ENCODE measurements at regions not wholly inside any gene's neighbourhood (a gene's known extent, or its start where the extent isn't known, plus 50 kb on each side); places are given as distances from the start of the nearest gene placed in this dataset.
A peak's percentile ranks its signal among the peaks of the same experiment; 100 is the strongest.

DNA sequence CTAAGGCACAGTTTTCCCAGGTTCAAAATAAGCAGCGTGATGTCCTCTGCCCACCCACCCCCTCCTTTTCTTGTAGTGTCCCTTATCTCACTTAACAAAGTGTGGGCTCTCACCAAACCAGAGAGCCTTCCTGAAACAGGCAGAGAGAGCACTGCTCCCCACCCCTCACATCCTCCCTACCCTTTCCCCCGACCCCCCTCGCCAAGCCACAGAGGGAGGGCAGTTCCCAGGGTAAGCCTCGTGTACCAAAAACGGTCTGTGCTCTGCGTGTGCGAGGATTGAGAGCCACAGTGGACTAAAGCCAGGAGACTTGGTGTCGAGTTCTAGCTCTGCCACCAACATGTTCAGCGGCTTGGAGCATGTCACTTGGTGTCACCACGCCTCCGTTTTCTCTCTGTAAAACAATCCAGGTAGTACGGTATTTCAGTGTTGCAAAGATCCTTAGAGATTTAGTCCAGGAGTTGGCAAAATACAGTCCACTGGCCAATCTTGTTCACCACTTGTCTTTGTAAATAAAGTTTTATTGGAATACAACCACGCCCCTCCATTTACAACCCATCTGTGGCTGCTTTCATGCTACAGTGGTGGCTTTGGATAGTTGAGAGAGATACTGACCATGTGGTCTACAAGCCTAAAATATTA lies 249.9 kb downstream of the OPA1 start:
- peak overlapping the region; percentile 30 for H3K4me3 ChIP-seq
- 69% methylated on average over 13 of the region's 13 CpGs for WGBS
- TF ChIP-seq EP300 (IDR thresholded peaks at IDR 0.05) (no peak), POLR2AphosphoS5 (IDR thresholded peaks at IDR 0.05) (no peak), POLR2A (IDR thresholded peaks at IDR 0.05) (no peak)
- TF ChIP-seq, protein P1, sequence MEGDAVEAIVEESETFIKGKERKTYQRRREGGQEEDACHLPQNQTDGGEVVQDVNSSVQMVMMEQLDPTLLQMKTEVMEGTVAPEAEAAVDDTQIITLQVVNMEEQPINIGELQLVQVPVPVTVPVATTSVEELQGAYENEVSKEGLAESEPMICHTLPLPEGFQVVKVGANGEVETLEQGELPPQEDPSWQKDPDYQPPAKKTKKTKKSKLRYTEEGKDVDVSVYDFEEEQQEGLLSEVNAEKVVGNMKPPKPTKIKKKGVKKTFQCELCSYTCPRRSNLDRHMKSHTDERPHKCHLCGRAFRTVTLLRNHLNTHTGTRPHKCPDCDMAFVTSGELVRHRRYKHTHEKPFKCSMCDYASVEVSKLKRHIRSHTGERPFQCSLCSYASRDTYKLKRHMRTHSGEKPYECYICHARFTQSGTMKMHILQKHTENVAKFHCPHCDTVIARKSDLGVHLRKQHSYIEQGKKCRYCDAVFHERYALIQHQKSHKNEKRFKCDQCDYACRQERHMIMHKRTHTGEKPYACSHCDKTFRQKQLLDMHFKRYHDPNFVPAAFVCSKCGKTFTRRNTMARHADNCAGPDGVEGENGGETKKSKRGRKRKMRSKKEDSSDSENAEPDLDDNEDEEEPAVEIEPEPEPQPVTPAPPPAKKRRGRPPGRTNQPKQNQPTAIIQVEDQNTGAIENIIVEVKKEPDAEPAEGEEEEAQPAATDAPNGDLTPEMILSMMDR (IDR thresholded peaks at IDR 0.05) = no peak
- no peaks in the 10 kb centered on the region for H3K9me3 ChIP-seq
- DNase-seq (ENCODE audit: low spot score in 2 of 2) = no peak
- H3K4me1 ChIP-seq = peaks cover 31% of the 10 kb centered on the region
- H3K27me3 ChIP-seq = no peaks in the 10 kb centered on the region
- peak overlapping the region; percentile 92 for H3K27ac ChIP-seq
- H3K36me3 ChIP-seq = no peaks in the 10 kb centered on the region

DNA sequence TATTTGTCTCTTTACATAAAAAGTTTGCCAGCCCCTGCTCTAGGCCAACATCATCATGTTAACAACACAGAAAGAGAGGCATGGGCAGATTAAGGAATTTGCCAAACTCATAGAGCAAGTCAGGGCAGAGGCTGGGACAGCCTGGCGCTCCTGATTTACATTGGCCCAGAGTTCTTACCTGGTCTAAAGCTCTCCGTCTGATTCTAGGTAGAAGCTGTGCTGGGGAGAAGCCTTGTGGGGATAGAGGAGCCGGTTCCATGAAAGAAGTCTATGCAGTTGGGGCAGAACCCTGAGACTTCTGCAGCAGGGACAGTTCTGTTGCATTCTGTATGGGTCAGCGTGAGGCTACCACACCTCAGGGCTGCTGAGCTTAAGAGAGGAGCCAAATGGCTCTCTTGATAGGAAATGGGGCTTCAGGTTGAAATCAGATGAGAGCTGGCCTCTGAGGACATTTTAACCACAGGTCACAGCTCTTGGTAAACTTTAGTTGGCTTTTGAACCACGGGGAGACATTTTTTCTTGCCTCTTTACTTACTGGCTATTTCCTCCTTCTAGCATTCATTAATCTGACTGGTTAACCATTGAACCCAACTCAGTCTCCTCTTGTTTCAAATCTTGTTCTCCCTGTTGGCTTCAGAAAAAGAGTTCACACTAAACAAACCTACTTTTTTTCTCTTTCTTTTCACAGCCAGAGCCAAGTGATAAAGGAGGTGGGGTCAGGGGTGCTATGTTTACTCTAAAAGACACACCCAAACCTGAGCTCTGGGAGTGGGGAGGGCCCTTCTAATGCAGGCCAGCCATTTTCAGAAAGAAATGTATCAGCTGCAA lies 250.7 kb downstream of the OPA1 start:
- no peaks in the 10 kb centered on the region for H3K27me3 ChIP-seq
- H3K4me3 ChIP-seq = no peak overlapping the region
- no peak for DNase-seq (ENCODE audit: low spot score in 2 of 2)
- 66% methylated on average over 5 of the region's 5 CpGs for WGBS
- peak overlapping the region; percentile 92 for H3K27ac ChIP-seq
- TF ChIP-seq EP300 (IDR thresholded peaks at IDR 0.05) (no peak), POLR2A (IDR thresholded peaks at IDR 0.05) (no peak), POLR2AphosphoS5 (IDR thresholded peaks at IDR 0.05) (no peak)
- TF ChIP-seq, protein P1 (IDR thresholded peaks at IDR 0.05) = no peak
- no peaks in the 10 kb centered on the region for H3K9me3 ChIP-seq
- no peaks in the 10 kb centered on the region for H3K36me3 ChIP-seq
- peaks cover 31% of the 10 kb centered on the region for H3K4me1 ChIP-seq

GRCh38 chr3:193844472-193844871 lies 251.5 kb downstream of the OPA1 start:
- no peak overlapping the region for H3K4me3 ChIP-seq
- H3K4me1 ChIP-seq = peaks cover 31% of the 10 kb centered on the region
- no peaks in the 10 kb centered on the region for H3K27me3 ChIP-seq
- H3K27ac ChIP-seq = no peak overlapping the region
- H3K36me3 ChIP-seq = no peaks in the 10 kb centered on the region
- no peak for TF ChIP-seq POLR2A (IDR thresholded peaks at IDR 0.05)
- no peak for TF ChIP-seq POLR2AphosphoS5 (IDR thresholded peaks at IDR 0.05)
- TF ChIP-seq EP300 (IDR thresholded peaks at IDR 0.05) = no peak
- TF ChIP-seq, protein P1 (IDR thresholded peaks at IDR 0.05) = no peak
- no peaks in the 10 kb centered on the region for H3K9me3 ChIP-seq
- DNase-seq (ENCODE audit: low spot score in 2 of 2) = no peak
- 87% methylated on average over 3 of the region's 3 CpGs for WGBS

GRCh38 chr3:193845144-193845543 lies 252.1 kb downstream of the OPA1 start:
- Histone ChIP-seq H3K27me3 (no peaks in the 10 kb centered on the region), H3K9me3 (no peaks in the 10 kb centered on the region), H3K36me3 (no peaks in the 10 kb centered on the region), H3K27ac (no peak overlapping the region), H3K4me1 (peaks cover 31% of the 10 kb centered on the region), H3K4me3 (no peak overlapping the region)
- TF ChIP-seq, protein P1 (IDR thresholded peaks at IDR 0.05) = no peak
- TF ChIP-seq POLR2A (IDR thresholded peaks at IDR 0.05) = no peak
- WGBS = 86% methylated on average over 4 of the region's 4 CpGs
- DNase-seq (ENCODE audit: low spot score in 2 of 2) = no peak

- TF ChIP-seq EP300 (IDR thresholded peaks at IDR 0.05) = no peak
- TF ChIP-seq, protein P1 (IDR thresholded peaks at IDR 0.05) = no peak
- no peak for TF ChIP-seq POLR2A (IDR thresholded peaks at IDR 0.05)
- no peak for TF ChIP-seq POLR2AphosphoS5 (IDR thresholded peaks at IDR 0.05)
- no peak for DNase-seq (ENCODE audit: low spot score in 2 of 2)
- no peaks in the 10 kb centered on the region for H3K36me3 ChIP-seq
- no peak overlapping the region for H3K4me3 ChIP-seq
- 86% methylated on average over 2 of the region's 2 CpGs for WGBS
- H3K27me3 ChIP-seq = no peaks in the 10 kb centered on the region
- no peaks in the 10 kb centered on the region for H3K9me3 ChIP-seq
- H3K27ac ChIP-seq = no peak overlapping the region
- H3K4me1 ChIP-seq = peaks cover 29% of the 10 kb centered on the region
These were observed 253.6 kb downstream of the OPA1 start for GRCh38 chr3:193846569-193846968.

All from suprapubic skin (tissue), 4 donors.